ENCODE measurements at regions not wholly inside any gene's neighbourhood (a gene's known extent, or its start where the extent isn't known, plus 50 kb on each side); places are given as distances from the start of the nearest gene placed in this dataset.

DNA sequence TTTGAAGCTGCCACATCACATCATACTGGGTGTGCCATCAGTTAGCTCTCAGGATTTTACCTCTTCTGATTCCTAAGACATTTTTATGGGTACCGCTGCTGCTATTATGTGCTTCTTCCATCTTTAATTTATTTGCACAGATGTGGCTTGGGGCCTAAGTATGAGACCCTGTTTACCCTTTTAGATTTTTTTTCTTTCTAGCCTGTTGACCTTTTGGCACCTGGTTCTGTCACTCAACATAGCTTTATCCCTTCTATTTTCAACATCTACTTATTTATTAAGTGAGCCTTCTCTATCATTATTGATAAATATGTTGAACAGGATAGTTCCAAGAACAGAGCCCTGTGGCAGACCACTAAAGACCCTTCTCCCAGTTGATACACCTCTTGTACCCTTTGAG lies 57.0 kb downstream of the TET3 start:
- TF ChIP-seq, protein P1, sequence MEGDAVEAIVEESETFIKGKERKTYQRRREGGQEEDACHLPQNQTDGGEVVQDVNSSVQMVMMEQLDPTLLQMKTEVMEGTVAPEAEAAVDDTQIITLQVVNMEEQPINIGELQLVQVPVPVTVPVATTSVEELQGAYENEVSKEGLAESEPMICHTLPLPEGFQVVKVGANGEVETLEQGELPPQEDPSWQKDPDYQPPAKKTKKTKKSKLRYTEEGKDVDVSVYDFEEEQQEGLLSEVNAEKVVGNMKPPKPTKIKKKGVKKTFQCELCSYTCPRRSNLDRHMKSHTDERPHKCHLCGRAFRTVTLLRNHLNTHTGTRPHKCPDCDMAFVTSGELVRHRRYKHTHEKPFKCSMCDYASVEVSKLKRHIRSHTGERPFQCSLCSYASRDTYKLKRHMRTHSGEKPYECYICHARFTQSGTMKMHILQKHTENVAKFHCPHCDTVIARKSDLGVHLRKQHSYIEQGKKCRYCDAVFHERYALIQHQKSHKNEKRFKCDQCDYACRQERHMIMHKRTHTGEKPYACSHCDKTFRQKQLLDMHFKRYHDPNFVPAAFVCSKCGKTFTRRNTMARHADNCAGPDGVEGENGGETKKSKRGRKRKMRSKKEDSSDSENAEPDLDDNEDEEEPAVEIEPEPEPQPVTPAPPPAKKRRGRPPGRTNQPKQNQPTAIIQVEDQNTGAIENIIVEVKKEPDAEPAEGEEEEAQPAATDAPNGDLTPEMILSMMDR (IDR thresholded peaks at IDR 0.05): no peak
- H3K36me3 Mint-ChIP-seq (ENCODE audit: unreplicated experiment): peaks cover under 1% of the 10 kb centered on the region
- H3K4me3 Mint-ChIP-seq (ENCODE audit: unreplicated experiment): no peak overlapping the region
- H3K9me3 Mint-ChIP-seq (ENCODE audit: unreplicated experiment): no peaks in the 10 kb centered on the region
- H3K27ac Mint-ChIP-seq (ENCODE audit: unreplicated experiment): no peak overlapping the region
- H3K27me3 Mint-ChIP-seq (ENCODE audit: unreplicated experiment): no peaks in the 10 kb centered on the region
- DNase-seq (ENCODE audit: extremely low spot score, unreplicated experiment): no peak
- peaks cover 37% of the 10 kb centered on the region for H3K4me1 Mint-ChIP-seq (ENCODE audit: unreplicated experiment)

DNA sequence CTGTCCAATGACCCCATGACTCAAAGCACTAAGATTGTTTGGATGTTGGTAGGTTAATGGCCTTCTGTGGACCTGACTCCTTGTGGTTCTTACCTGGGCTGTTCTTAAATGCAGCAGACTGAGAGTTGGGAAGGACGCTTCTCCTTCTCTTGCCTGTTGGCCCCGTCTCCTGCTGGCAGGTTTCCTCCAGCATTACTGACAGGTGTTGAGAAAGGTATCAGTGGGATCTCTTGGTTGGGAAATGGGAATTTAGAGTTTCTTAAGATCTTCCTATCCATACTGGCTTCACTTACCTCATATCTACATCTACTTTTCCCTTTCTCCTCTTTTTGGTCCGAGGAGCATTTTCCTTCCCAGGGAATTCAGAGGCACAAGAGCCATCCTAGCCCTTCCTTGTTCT lies 57.9 kb downstream of the TET3 start:
- Mint-ChIP-seq H3K27ac (ENCODE audit: unreplicated experiment) (no peak overlapping the region), H3K4me1 (ENCODE audit: unreplicated experiment) (peaks cover 32% of the 10 kb centered on the region), H3K4me3 (ENCODE audit: unreplicated experiment) (no peak overlapping the region), H3K36me3 (ENCODE audit: unreplicated experiment) (peaks cover 8% of the 10 kb centered on the region), H3K27me3 (ENCODE audit: unreplicated experiment) (no peaks in the 10 kb centered on the region), H3K9me3 (ENCODE audit: unreplicated experiment) (no peaks in the 10 kb centered on the region)
- TF ChIP-seq, protein P1 (IDR thresholded peaks at IDR 0.05): no peak
- DNase-seq (ENCODE audit: extremely low spot score, unreplicated experiment): no peak

DNA sequence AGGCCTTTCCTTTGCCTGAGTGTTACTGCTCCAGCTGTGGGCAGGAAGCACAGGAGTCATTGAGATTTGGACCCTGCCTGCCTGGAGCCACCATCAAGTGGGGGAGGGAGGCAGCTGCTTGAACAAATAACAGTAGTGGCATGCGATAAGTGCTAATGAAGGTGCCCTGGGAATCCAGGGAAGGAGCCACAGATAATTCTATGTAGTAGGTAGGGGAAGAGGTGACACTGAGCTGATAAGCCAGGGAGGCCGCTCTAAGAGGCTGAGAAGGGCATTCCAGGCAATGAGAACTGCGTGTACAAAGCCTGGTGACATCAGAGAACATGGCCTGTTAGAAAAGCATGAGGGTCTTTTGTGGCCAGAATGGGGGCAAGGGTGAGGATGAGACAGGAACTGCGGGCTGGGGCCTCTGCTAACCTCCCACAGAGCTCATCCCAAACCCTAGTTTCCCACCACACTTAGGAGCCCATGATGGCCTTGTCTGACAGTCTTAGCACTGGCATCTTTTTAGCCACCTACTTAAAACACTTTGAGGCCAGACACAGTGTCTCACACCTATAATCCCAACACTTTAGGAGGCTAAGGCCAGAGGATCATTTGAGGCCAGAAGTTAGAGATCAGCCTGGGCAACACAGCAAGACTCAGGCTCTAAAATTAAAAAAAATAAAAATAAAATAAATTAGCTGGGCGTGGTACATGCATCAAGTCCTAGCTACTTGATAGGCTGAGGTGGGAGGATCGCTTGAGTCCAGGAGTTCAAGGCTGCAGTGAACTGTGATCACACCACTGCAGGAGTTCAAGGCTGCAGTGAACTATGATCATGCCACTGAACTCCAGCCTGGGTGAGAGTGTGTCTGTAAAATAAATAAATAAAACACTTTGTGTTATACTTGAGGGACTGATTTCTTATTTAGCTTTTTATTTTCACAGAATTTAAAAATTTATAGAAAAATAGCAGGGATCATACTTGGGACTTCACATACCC lies 58.9 kb downstream of the TET3 start:
- TF ChIP-seq, protein P1 (IDR thresholded peaks at IDR 0.05): no peak

DNA sequence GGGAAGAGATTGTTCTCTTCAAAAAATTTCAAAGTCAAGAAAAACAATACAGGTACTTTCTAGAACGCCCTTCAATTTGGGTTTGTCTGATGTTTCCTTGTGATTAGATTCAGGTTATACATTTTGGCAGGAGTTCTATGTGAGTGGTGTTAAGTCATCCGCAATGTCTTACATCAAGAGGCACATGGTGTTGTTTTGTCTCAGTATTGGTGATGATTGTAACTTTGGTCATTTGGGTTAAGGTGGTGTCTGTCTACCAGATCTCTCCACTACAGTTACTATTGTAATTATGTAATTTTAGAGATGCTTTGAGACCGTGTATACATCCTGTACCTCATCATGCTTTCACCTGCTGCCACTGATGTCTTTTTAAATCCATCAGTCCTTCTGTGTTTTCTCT lies 60.3 kb downstream of the TET3 start:
- Mint-ChIP-seq H3K27me3 (ENCODE audit: unreplicated experiment) (no peaks in the 10 kb centered on the region), H3K4me1 (ENCODE audit: unreplicated experiment) (peaks cover 28% of the 10 kb centered on the region), H3K36me3 (ENCODE audit: unreplicated experiment) (peaks cover 15% of the 10 kb centered on the region), H3K27ac (ENCODE audit: unreplicated experiment) (no peak overlapping the region), H3K9me3 (ENCODE audit: unreplicated experiment) (no peaks in the 10 kb centered on the region), H3K4me3 (ENCODE audit: unreplicated experiment) (no peak overlapping the region)
- TF ChIP-seq, protein P1 (IDR thresholded peaks at IDR 0.05): no peak
- no peak for DNase-seq (ENCODE audit: extremely low spot score, unreplicated experiment)

More for the DNA sequence above, 58.9 kb downstream of the TET3 start:
- DNase-seq (ENCODE audit: extremely low spot score, unreplicated experiment): peak; percentile 51
- no peaks in the 10 kb centered on the region for H3K9me3 Mint-ChIP-seq (ENCODE audit: unreplicated experiment)
- H3K27ac Mint-ChIP-seq (ENCODE audit: unreplicated experiment): peak overlapping the region; percentile 62
- H3K4me3 Mint-ChIP-seq (ENCODE audit: unreplicated experiment): no peak overlapping the region
- peaks cover 28% of the 10 kb centered on the region for H3K4me1 Mint-ChIP-seq (ENCODE audit: unreplicated experiment)
- no peaks in the 10 kb centered on the region for H3K27me3 Mint-ChIP-seq (ENCODE audit: unreplicated experiment)
- H3K36me3 Mint-ChIP-seq (ENCODE audit: unreplicated experiment): peaks cover 10% of the 10 kb centered on the region

DNA sequence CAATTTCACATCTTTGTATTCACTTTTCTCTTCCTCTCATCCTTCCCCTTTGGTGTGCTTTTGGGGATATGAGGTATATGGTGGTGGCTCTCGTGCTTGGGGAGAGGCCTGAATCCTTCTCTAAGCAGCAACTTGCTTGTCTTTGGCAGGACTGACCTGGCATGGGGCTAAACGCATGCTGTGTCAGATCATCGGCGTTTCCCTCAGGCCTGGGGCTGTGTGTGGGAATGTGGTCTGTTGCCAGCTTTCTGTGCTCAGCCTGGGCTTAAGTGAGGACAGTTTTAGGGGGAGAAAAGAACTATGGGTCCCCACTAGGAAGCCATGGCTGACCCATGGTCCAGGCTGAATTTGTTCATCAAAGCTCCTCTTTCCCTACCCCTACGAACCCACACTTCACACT lies 60.7 kb downstream of the TET3 start:
- H3K27me3 Mint-ChIP-seq (ENCODE audit: unreplicated experiment): no peaks in the 10 kb centered on the region
- peaks cover 15% of the 10 kb centered on the region for H3K36me3 Mint-ChIP-seq (ENCODE audit: unreplicated experiment)
- H3K27ac Mint-ChIP-seq (ENCODE audit: unreplicated experiment): peak overlapping the region; percentile 51
- H3K4me3 Mint-ChIP-seq (ENCODE audit: unreplicated experiment): no peak overlapping the region
- TF ChIP-seq, protein P1 (IDR thresholded peaks at IDR 0.05): no peak
- no peaks in the 10 kb centered on the region for H3K9me3 Mint-ChIP-seq (ENCODE audit: unreplicated experiment)
- peaks cover 28% of the 10 kb centered on the region for H3K4me1 Mint-ChIP-seq (ENCODE audit: unreplicated experiment)
- DNase-seq (ENCODE audit: extremely low spot score, unreplicated experiment): peak; percentile 80

Measured in osteocyte (in vitro differentiated cells).